Left hindlimb (tissue), 1 donor: ENCODE measurements at regions not wholly inside any gene's neighbourhood (a gene's known extent, or its start where the extent isn't known, plus 50 kb on each side); places are given as distances from the start of the nearest gene placed in this dataset.

Source experiments
- DNase-seq: peaks from one replicate; pipeline ENCODE4 v3.0.0-alpha.2; 2018

DNA sequence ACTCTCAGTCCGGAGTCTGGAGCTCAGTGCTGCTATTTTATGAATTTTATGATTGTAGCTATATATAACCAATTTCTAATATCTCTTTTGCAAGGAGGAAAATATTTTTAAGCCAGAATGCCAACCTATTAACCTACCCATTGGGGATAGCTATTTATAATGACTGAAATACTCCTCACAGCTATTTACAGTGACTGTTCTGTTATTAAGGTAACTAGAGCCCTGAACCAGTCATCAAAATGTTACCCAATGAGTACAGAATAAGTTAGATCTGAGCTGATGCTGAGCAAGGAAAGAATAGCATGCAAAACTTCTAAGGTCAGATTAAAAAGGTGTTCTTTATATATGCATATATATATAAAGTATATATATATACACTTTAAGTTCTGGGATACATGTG, 79.6 kb upstream of the PPP2R3A start:
- no peak for DNase-seq

DNA sequence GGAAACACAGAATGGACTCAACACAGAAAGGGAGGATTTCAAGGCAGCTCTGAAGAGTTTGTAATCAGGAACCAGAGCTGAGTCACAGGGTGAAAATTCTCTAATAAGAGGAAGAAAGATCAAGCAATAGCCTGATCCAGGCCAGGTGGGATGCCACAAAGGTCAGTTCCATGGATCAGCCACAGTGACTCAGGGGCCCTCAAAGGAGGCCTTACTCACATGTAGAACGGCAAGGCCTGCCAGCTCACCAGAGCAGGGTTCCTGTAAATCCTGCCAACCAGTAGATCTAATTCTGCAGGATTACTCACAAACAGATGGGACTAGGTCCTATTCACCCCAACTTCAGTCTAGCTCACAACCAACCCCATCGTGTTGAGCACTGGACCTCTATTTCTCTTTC, 78.3 kb upstream of the PPP2R3A start:
- no peak for DNase-seq

DNA sequence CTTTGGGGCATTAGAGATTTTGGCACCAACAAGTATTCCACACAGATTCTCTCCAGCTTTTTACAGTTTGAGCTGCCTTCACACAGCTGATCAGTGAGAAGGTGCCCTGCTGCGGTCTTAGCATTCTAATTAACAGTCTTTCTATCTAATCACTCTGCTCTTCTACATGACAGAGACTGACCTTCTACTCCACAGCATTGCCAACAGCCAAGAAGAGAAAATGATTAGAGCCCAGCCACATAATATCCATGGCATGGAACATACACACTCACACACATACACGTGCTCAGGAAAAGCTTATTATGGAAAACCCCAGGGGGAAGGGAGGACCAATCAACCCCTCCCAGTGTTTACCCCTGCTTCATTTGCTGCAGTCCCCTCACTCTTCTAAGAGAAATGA, 76.1 kb upstream of the PPP2R3A start:
- no peak for DNase-seq

DNA sequence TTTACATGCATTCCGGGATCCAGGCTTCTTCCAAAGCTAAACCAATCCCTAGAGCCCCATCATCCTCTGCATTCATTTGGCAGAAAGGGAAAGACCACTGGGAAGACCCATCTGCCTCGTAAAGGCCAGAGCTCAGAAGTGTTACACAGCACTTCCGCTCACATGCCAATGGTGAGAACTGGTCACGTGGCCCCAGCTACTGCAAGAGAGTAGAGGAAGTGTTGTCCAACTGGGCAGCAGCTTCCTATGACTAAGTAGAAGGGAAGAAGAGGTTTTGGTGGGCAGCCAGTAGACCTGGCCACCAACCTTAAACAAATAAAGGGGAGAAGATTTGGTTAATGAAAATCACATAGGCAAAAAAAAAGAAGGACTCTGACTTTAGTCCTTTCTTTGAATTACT, 74.4 kb upstream of the PPP2R3A start:
- no peak for DNase-seq

DNA sequence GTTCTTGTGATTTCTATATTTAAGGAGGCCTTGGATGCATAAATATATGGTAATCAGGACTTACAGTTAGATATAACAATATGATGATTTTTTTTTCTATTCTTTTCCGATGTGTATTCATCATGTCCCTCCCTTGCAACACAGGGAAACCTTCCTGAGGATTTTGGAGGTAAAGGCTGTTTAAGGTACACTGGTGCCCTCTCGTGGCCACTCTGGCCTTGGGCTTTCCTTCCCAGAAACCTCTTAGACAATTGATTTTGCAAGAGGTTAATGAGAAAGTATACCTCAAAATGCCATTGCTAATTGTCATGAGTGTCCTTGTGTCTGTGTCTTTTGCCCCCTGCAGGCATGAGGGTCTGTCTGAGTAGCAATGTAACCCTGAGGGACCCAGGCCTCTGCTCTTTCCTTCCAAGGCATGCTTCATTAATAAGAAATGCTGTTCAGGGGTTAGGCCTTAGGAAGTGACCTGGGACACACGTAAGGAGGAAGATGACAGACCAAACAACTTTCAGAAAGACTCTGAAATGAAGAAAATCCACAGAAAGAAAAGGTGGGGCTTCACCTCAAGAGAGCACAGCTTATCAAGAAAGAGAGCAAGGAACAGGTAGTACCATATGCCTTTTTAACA, 70.3 kb upstream of the PPP2R3A start:
- peak; percentile 56 for DNase-seq

DNA sequence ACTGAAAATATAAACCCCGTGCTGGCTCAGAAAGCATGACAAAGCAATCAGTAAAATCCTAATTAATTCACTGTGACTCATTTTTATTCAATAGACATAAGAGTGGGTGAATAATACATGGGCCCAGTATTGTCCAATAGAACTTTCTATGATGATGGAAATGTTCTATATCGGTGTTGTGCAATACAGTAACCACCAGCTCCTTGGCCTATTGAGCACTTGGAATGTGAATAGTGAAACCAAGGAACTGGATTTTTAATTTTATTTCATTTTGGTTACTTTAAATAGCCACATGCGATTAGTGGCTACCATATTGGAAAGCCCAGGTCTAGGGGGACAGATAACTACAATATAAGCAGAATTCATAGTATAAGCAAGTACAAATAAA, 69.8 kb upstream of the PPP2R3A start:
- no peak for DNase-seq

DNA sequence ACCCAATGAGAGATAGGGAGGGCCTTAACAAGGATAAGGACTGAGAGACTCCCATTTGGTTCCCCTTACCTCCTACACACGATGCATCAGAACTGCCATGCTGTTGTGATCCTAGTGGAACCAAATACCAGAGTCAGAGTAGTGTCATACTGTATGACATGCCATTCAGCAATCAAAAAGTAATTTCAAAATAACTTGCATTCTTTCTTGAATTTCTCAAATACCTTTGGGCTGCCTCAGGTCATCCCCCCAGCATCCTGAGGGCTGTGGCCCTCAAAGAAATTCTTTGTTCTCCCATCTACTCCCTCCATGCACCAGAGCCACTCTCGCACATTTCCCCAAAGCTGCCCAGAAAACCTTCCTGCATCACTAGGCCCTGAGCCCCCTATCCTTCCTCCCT, 68.9 kb upstream of the PPP2R3A start:
- no peak for DNase-seq

DNA sequence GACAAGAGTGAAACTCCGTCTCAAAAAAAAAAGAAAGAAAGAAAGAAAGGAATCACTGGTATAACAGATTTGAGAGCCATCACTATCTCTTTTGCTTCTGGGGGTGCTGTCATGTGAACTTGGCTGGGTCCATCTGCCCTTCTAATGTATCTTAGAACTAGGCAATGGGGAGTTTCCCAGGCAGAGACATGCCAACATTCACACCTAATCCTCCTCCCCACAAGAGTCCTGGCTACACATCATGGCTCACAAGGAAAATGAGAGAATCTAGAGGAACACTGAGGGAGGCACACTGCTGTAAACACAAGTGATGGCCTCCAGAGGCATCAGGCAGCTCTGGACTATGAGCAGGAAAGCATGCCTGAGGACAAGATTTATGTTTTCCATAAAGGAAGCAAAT, 67.8 kb upstream of the PPP2R3A start:
- DNase-seq: no peak

DNA sequence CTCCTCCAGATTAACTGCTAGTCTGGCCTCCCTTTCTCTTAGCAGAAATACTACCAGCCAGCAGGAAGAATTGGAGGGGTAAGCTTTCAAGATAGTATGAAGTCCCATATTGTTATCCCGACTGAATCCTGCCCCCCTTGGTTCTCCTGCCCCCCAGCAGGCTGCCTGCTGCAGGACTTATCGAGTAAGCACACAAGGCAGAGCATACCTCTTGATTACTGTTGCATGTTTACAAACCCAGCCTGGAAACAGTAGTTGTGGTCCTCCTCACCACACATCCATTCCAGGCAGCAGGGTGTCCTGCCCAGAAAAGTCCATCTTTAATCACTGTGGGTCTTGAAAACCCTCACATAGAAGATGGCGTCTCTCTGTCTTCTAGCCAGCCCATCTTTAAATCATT, 66.8 kb upstream of the PPP2R3A start:
- DNase-seq: no peak

DNA sequence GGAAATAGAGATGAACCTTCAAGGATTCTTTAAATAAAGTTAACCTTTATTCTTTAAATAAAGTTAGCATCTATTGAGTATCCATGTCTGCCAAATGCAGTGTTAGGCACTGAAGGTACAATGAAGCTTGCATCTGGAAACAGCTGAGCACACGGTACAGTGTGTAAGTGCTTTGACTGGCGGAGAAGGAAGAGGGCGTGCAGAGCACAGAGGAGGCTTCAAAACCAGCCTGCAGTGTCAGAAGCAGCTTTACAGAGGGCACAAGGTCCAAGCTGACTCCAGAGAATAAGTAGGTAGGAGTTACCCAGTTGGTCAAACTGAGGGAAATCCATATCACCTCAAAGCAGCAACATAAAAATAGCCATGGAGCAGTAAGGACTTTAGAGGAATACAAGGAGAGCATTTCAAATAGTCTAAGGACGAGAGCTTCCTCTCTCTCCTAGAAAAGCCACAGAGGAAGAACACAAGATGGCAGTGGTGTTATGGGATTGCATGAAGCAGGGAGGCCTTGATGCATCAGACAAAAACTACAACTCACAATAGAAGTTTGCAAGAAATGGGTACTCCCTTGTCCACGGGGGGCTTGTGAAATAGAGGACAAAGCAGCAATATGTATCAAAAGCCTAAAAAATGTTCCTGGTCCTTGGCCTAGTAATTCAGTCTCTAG, 60.3 kb upstream of the PPP2R3A start:
- DNase-seq: no peak

DNA sequence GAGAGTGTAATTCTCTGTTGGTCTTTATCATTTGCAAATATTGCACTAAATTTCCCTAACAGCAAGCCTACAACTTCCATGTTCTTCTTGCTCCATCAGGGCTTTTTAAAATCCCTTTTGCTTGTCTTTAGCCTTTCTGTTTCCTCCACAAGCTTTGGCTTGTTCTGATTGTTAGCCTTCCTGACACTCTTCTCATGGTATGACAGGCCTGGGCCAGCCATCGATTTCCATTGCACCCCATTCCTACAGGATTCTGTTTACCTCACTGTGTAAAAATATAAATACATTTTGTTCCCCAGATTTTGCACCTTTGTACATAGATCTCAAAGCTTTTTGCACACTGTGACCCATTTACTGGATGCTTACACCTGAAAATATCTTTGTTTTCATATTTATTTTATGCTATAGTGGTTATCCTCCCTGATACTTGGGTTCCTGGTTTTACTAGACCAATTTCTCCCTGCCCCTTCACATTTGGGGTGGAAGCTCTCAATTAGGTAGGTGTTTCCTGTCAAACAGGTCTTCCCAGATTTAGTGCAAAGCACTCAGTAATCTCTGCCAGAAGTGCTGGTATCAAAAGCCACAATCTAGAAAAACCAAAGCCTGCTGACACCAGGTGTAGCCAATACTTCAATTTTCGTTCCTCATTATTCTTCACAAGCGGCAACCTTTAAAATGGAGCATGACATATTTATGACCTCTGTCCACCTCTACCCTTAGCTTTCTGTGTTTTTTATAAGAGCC, 57.9 kb upstream of the PPP2R3A start:
- no peak for DNase-seq

DNA sequence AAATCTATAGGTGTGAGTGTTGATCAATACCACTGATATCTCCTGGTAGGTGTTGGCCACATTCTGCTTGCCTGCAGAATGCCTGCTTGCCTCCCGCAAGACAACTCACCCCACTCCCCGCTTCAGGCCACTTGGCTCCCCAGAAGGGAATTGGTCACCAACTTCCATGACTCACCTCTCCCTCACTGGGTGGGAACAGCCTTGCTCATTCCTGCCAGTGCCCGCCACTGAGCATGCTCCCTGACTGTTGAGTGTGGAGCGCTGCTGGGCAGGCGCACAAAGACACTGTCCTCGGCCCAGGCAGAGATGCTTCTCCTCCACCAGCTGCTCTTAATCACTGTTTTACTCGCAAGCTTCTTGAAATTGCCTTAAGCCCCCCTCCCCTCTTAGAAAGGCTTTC, 57.3 kb upstream of the PPP2R3A start:
- DNase-seq: no peak

DNA sequence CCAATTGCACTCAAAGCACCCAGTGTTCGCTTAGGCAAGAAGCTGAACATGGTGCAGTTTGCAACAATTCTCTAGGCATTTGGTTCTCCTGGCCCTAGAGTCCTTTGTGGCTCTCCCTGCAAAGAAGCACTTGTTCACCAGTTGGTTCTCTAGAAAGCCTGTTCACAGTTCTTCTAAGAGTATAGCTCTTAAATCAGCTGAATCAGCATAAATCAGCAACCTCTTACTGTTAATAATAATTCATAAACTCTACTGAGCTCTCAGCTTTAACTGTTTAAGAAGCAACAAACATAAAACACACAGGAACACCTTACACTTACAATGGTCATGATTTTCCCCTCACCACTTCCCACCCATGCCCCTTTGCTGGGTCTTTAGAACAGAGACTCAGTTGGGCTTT, 56.8 kb upstream of the PPP2R3A start:
- DNase-seq: no peak

DNA sequence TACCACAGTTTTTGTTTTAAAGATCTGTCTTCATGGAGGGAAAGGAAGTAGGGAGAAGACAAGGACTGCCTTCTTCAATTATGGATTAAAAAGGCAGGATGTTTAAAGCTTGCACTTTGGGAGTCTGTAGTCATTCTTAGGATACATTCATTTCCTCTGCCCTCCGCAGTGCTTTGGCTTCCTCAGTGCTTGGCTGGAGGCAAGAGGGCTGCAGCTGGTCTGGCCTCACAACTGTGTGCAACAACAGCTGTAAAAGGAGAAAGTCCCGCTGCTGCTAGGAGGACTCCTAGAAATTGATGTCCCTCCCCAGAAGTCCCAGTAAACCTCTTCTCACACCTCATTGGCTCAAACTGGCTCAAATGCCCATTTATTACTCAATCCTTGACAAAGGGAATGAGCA, 54.4 kb upstream of the PPP2R3A start:
- DNase-seq: peak; percentile 47

DNA sequence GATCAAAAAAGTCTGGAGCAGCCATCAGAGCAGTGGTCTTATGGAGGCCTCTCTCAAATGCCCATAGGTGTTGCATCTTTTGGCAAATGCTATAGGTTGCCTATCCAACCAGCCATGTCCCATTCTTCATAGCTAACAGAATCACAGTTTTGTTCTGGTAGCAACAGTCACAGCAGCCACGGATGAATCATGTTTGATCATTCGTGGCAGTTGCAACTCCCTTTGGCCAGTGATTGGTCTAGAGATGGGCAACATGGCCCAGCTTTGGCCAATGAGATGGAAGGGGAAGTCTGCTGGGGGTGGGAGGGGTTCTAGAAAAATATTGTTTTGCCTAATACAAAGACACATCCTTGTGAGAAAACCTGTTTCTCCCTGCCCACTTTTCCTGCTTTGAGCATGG, 50.3 kb upstream of the PPP2R3A start:
- DNase-seq: no peak
